Panc1 (cell line): ENCODE measurements at regions not wholly inside any gene's neighbourhood (a gene's known extent, or its start where the extent isn't known, plus 50 kb on each side); places are given as distances from the start of the nearest gene placed in this dataset.

Source experiments
- ATAC-seq: fragments of 200-7000 bp; cut with Tn5 transposase; 2 replicates; pipeline ENCODE4 v1.9.1; 2020; ENCODE audit warnings: mild to moderate bottlenecking, moderate library complexity
- BruUV-seq: library from RNA; stranded (reverse); fragments of 400-500 nt; replicated peaks from 2 replicates; lab custom pipeline; 2021; lab: Mats Ljungman, UMichigan
- CTCF ChIA-PET: fragments of 300-600 bp; sonication (Branson Sonifier 250); formaldehyde crosslinking; loops from one replicate; lab custom pipeline; 2022; ENCODE audit warnings: antibody characterized with exemption; lab: Charles Lee
- POLR2A ChIA-PET: fragments of 300-600 bp; sonication (Branson Sonifier 250); formaldehyde crosslinking; loops from one replicate; lab custom pipeline; 2022; ENCODE audit warnings: antibody characterized with exemption; lab: Charles Lee
- DNase-seq: peaks from one replicate; pipeline ENCODE4 v3.0.0-alpha.2; 2010; ENCODE audit warnings: low read depth, low spot score
- H3K27ac ChIP-seq: 2 replicates; pipeline ENCODE4 v1.5.1; 2011; ENCODE audit warnings: mild to moderate bottlenecking, low read length, inconsistent platforms
- H3K27me3 ChIP-seq: fragments of 200-500 bp; sonication (Bioruptor generic); 2 replicates; pipeline ENCODE4 v1.6.0; 2014; ENCODE audit warnings: low read length, inconsistent platforms; ENCODE audit not compliant: control insufficient read depth, insufficient read depth
- H3K36me3 ChIP-seq: fragments of 200-500 bp; sonication (Bioruptor generic); 2 replicates; pipeline ENCODE4 v1.5.1; 2014; ENCODE audit warnings: inconsistent platforms, mild to moderate bottlenecking, low read length, moderate library complexity; ENCODE audit not compliant: control insufficient read depth, insufficient read depth
- H3K4me1 ChIP-seq: 2 replicates; pipeline ENCODE4 v1.5.1; 2011; ENCODE audit warnings: inconsistent platforms, mild to moderate bottlenecking, low read length, moderate library complexity; ENCODE audit not compliant: control insufficient read depth, insufficient read depth
- H3K4me3 ChIP-seq, 2 experiments: 2 replicates each; pipeline ENCODE4 v1.5.1; 2011 to 2012; ENCODE audit warnings: low read depth in 2 of 2, low read length in 2 of 2, mild to moderate bottlenecking in 2 of 2, inconsistent platforms in 1 of 2, moderate library complexity in 1 of 2
- H3K9me3 ChIP-seq: fragments of 200-500 bp; sonication (Bioruptor generic); 2 replicates; pipeline ENCODE4 v1.5.1; 2014; ENCODE audit warnings: low read depth, mild to moderate bottlenecking, inconsistent platforms, low read length, moderate library complexity; ENCODE audit not compliant: control insufficient read depth, insufficient read depth
- CTCF ChIP-seq: fragments of 450-650 bp; IDR thresholded peaks from 2 replicates; pipeline ENCODE4 v1.5.1; 2017; ENCODE audit warnings: mild to moderate bottlenecking
- POLR2AphosphoS5 ChIP-seq: IDR thresholded peaks from 2 replicates; pipeline ENCODE4 v1.6.1; 2012; ENCODE audit warnings: mild to moderate bottlenecking, low read depth, low read length, moderate library complexity
- REST ChIP-seq, 2 experiments: IDR thresholded peaks; 2 replicates each; pipeline ENCODE4 v1.6.1; 2011 to 2012; ENCODE audit warnings: low read depth in 2 of 2, control low read depth in 1 of 2, low read length in 1 of 2, mild to moderate bottlenecking in 1 of 2, moderate library complexity in 1 of 2; ENCODE audit not compliant: insufficient read depth in 1 of 2
- SIN3A ChIP-seq: IDR thresholded peaks from 2 replicates; pipeline ENCODE4 v1.6.1; 2012; ENCODE audit warnings: low read depth, mild to moderate bottlenecking, low read length, moderate library complexity, borderline replicate concordance; ENCODE audit not compliant: insufficient read depth
- TCF7L2 ChIP-seq: IDR thresholded peaks from 2 replicates; pipeline ENCODE4 v1.6.1; 2011; ENCODE audit warnings: mild to moderate bottlenecking, low read depth, low read length, inconsistent platforms
- in situ Hi-C: cut with HindIII; loops from 2 replicates; pipeline ENCODE4 v1.10.0; 2016; ENCODE audit warnings: low sequenced_read_pairs, low pct_unique_long_range_greater_than_20kb
- intact Hi-C: fragments of 100-400 bp; cut with micrococcal nuclease; formaldehyde crosslinking; loops from one replicate; pipeline ENCODE4 v1.10.0; 2022; ENCODE audit not compliant: unreplicated experiment

- ChIA-PET CTCF (no interaction called here), POLR2A (no interaction called here)
- Histone ChIP-seq H3K36me3 (no peaks in the 10 kb centered on the region), H3K4me1 (no peaks in the 10 kb centered on the region), H3K4me3 (no peak overlapping the region), H3K27me3 (peaks cover 6% of the 10 kb centered on the region; the same call in 1 of the 2 replicates), H3K27ac (no peak overlapping the region), H3K9me3 (no peaks in the 10 kb centered on the region)
- no TSS peak for BruUV-seq
- DNase-seq (no peak), ATAC-seq (no peak)
- in situ Hi-C loops (no loop called here), intact Hi-C loops (no loop called here)
- TF ChIP-seq REST (IDR thresholded peaks at IDR 0.05; ENCODE audit: insufficient read depth in 1 of 2, low read depth in 2 of 2, low read length in 1 of 2) (no peak), SIN3A (no peak), TCF7L2 (no peak), CTCF (no peak), POLR2AphosphoS5 (no peak)
These were observed 110.8 kb upstream of the POC5 start for GRCh38 chr5:75828029-75828428.

- no peak for TF ChIP-seq REST (IDR thresholded peaks at IDR 0.05; ENCODE audit: insufficient read depth in 1 of 2, low read depth in 2 of 2, low read length in 1 of 2)
- DNase-seq (no peak), ATAC-seq (no peak)
- Histone ChIP-seq H3K4me1 (no peaks in the 10 kb centered on the region), H3K4me3 (no peak overlapping the region), H3K27me3 (peaks cover 4% of the 10 kb centered on the region; the same call in 1 of the 2 replicates), H3K9me3 (no peaks in the 10 kb centered on the region), H3K36me3 (no peaks in the 10 kb centered on the region), H3K27ac (no peak overlapping the region)
- intact Hi-C loops = no loop called here
- POLR2A ChIA-PET = no interaction called here
- in situ Hi-C loops = no loop called here
- CTCF ChIA-PET = no interaction called here
- no TSS peak for BruUV-seq
These were observed 107.1 kb upstream of the POC5 start for GRCh38 chr5:75824323-75824722.
